ENCODE measurements at regions not wholly inside any gene's neighbourhood (a gene's known extent, or its start where the extent isn't known, plus 50 kb on each side); places are given as distances from the start of the nearest gene placed in this dataset.

DNA sequence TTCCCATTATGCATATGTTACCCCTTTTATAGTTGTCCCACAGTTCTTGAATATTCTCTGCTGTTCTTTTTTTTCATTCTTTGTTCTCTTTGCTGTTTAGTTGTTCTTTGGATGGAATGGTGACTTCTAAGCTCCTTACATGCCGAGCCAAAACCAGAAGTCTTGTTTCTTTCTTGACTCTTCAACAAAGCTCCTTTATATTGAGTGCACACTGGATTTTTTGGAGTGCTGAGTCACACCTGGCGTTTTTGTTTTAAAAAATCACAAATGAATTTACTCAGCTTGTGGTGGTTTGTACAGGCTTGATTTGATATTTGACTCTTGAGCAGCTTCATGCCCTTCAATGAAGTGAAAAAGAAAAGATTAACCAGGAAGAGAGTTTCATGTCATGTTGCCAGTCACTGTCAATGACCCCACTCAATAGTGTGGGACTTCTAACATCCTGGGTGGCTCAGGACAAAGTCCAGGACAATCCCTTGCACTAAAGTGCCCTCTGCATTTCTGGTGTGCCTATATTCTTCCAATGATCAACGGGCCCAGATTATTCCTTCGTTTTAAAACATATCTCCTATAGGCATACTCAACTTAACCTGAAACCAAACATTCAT is 112.4 kb upstream of the SLC38A4 start:
- TF ChIP-seq, protein P1, sequence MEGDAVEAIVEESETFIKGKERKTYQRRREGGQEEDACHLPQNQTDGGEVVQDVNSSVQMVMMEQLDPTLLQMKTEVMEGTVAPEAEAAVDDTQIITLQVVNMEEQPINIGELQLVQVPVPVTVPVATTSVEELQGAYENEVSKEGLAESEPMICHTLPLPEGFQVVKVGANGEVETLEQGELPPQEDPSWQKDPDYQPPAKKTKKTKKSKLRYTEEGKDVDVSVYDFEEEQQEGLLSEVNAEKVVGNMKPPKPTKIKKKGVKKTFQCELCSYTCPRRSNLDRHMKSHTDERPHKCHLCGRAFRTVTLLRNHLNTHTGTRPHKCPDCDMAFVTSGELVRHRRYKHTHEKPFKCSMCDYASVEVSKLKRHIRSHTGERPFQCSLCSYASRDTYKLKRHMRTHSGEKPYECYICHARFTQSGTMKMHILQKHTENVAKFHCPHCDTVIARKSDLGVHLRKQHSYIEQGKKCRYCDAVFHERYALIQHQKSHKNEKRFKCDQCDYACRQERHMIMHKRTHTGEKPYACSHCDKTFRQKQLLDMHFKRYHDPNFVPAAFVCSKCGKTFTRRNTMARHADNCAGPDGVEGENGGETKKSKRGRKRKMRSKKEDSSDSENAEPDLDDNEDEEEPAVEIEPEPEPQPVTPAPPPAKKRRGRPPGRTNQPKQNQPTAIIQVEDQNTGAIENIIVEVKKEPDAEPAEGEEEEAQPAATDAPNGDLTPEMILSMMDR (IDR thresholded peaks at IDR 0.05; ENCODE audit: insufficient read depth, low read length, poor library complexity, severe bottlenecking), result no peak
- no peak for TF ChIP-seq EZH2phosphoT487 (conservative IDR thresholded peaks at IDR 0.05; ENCODE audit: low read length)

Measured in SU-DHL-6 (cell line).